Activated CD8-positive, alpha-beta T cell treated with anti-CD3 and anti-CD28 coated beads for 36 hours (primary cell): ENCODE measurements at regions not wholly inside any gene's neighbourhood (a gene's known extent, or its start where the extent isn't known, plus 50 kb on each side); places are given as distances from the start of the nearest gene placed in this dataset.

Source experiments
- ATAC-seq: fragments of 200-7000 bp; cut with Tn5 transposase; one replicate; pipeline ENCODE4 v1.10.0; 2021; ENCODE audit warnings: mild to moderate bottlenecking, moderate library complexity
- CTCF ChIA-PET: fragments of 350-600 bp; sonication (Branson Sonifier 250); formaldehyde crosslinking; loops from one replicate; lab custom pipeline; 2021; ENCODE audit warnings: antibody characterized with exemption; lab: Charles Lee
- POLR2A ChIA-PET: fragments of 350-600 bp; sonication (Branson Sonifier 250); formaldehyde crosslinking; loops from one replicate; lab custom pipeline; 2021; ENCODE audit warnings: antibody characterized with exemption; lab: Charles Lee
- DNase-seq: peaks from one replicate; pipeline ENCODE4 v3.0.0-alpha.2; 2020
- H3K27ac Mint-ChIP-seq: one replicate; pipeline ENCODE4 v1.8.0; 2021; ENCODE audit warnings: mild to moderate bottlenecking, mixed read lengths
- H3K27me3 Mint-ChIP-seq: one replicate; pipeline ENCODE4 v1.8.0; 2021; ENCODE audit warnings: mixed read lengths
- H3K36me3 Mint-ChIP-seq: one replicate; pipeline ENCODE4 v1.8.0; 2021; ENCODE audit warnings: low read depth, mixed read lengths
- H3K4me1 Mint-ChIP-seq: one replicate; pipeline ENCODE4 v1.8.0; 2021; ENCODE audit warnings: low read depth, mixed read lengths
- H3K4me3 Mint-ChIP-seq: one replicate; pipeline ENCODE4 v1.8.0; 2021; ENCODE audit warnings: mild to moderate bottlenecking, moderate library complexity, mixed read lengths
- H3K9me3 Mint-ChIP-seq: one replicate; pipeline ENCODE4 v1.8.0; 2021; ENCODE audit warnings: mixed read lengths
- intact Hi-C: fragments of 100-400 bp; cut with micrococcal nuclease; formaldehyde crosslinking; loops from one replicate; pipeline ENCODE4 v1.10.0; 2022
- TF ChIP-seq, protein P1 (sequence below): fragments of 200-600 bp; IDR thresholded peaks from one replicate; pipeline ENCODE4 v1.8.0; 2022; ENCODE audit warnings: antibody characterized with exemption, mild to moderate bottlenecking

GRCh38 chr20:19832875-19833274 lies 74.8 kb downstream of the RIN2 start:
- POLR2A ChIA-PET, result no interaction called here
- CTCF ChIA-PET, result no interaction called here
- peak; percentile 63 for DNase-seq
- Mint-ChIP-seq H3K9me3 (no peaks in the 10 kb centered on the region), H3K27me3 (peaks cover 7% of the 10 kb centered on the region), H3K4me1 (peaks cover 26% of the 10 kb centered on the region), H3K36me3 (no peaks in the 10 kb centered on the region), H3K27ac (no peak overlapping the region), H3K4me3 (no peak overlapping the region)
- TF ChIP-seq, protein P1, sequence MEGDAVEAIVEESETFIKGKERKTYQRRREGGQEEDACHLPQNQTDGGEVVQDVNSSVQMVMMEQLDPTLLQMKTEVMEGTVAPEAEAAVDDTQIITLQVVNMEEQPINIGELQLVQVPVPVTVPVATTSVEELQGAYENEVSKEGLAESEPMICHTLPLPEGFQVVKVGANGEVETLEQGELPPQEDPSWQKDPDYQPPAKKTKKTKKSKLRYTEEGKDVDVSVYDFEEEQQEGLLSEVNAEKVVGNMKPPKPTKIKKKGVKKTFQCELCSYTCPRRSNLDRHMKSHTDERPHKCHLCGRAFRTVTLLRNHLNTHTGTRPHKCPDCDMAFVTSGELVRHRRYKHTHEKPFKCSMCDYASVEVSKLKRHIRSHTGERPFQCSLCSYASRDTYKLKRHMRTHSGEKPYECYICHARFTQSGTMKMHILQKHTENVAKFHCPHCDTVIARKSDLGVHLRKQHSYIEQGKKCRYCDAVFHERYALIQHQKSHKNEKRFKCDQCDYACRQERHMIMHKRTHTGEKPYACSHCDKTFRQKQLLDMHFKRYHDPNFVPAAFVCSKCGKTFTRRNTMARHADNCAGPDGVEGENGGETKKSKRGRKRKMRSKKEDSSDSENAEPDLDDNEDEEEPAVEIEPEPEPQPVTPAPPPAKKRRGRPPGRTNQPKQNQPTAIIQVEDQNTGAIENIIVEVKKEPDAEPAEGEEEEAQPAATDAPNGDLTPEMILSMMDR, result no peak
- ATAC-seq, result peak; percentile 50
- intact Hi-C loops, result no loop called here

DNA sequence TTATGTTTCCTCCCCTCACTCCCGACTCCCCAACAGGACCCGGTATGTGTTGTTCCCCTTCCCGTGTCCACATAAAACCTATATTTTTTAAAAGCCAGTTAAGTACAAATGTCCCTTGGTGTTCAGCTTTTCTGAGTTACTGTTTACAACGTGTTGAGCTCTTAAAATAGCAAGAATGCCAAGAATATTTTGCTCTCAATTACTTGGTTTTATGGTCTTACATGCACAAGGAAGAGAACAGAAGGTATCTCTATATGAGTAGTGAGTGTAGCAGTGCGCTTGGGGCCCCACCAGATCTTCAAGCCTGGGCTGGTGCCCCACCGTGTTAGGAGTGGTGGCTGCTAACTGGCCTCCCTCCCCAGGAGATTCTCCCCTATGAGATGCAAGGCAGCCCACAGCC lies 75.3 kb downstream of the RIN2 start:
- TF ChIP-seq, protein P1, result no peak
- Mint-ChIP-seq H3K27ac (no peak overlapping the region), H3K27me3 (peaks cover 7% of the 10 kb centered on the region), H3K9me3 (no peaks in the 10 kb centered on the region), H3K4me1 (peaks cover 21% of the 10 kb centered on the region), H3K4me3 (no peak overlapping the region), H3K36me3 (no peaks in the 10 kb centered on the region)
- CTCF ChIA-PET, result no interaction called here
- intact Hi-C loops, result no loop called here
- ATAC-seq (no peak), DNase-seq (no peak)
- POLR2A ChIA-PET, result no interaction called here

DNA sequence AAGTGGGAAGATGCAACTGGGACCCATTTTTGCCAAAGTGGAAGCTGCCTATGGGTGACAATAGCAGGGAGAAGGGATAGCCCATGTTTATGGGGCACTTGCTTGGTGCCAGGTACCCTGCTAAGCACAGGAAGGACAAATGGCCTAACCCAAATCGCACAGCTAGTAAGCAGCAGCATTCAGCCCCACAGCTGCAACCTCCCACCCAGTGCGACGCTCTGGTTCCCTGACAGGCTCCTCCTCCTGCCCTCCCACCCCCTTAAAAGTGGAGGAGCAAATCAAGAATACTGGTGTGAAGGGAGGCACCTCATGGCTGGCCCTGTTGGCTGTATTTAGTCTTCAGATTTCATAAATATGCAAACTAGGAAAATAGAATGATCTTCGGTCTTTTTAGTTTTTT lies 76.2 kb downstream of the RIN2 start:
- ATAC-seq, result no peak
- no peak overlapping the region for H3K4me3 Mint-ChIP-seq
- no peaks in the 10 kb centered on the region for H3K9me3 Mint-ChIP-seq
- CTCF ChIA-PET, result no interaction called here
- intact Hi-C loops, result no loop called here
- TF ChIP-seq, protein P1, result no peak
- peaks cover 12% of the 10 kb centered on the region for H3K4me1 Mint-ChIP-seq
- peaks cover 5% of the 10 kb centered on the region for H3K27me3 Mint-ChIP-seq
- no peak overlapping the region for H3K27ac Mint-ChIP-seq
- no peak for DNase-seq
- H3K36me3 Mint-ChIP-seq, result no peaks in the 10 kb centered on the region
- POLR2A ChIA-PET, result no interaction called here

GRCh38 chr20:19834783-19835182 lies 76.7 kb downstream of the RIN2 start:
- DNase-seq (no peak), ATAC-seq (no peak)
- Mint-ChIP-seq H3K4me3 (no peak overlapping the region), H3K27ac (no peak overlapping the region), H3K36me3 (no peaks in the 10 kb centered on the region), H3K27me3 (peaks cover 8% of the 10 kb centered on the region), H3K4me1 (peaks cover 12% of the 10 kb centered on the region), H3K9me3 (no peaks in the 10 kb centered on the region)
- intact Hi-C loops, result no loop called here
- ChIA-PET POLR2A (no interaction called here), CTCF (no interaction called here)
- TF ChIP-seq, protein P1, result no peak

GRCh38 chr20:19835533-19836222 lies 77.6 kb downstream of the RIN2 start:
- Mint-ChIP-seq H3K27ac (no peak overlapping the region), H3K4me1 (peaks cover 12% of the 10 kb centered on the region), H3K27me3 (peaks cover 8% of the 10 kb centered on the region), H3K36me3 (no peaks in the 10 kb centered on the region), H3K4me3 (no peak overlapping the region), H3K9me3 (no peaks in the 10 kb centered on the region)
- ChIA-PET CTCF (no interaction called here), POLR2A (interaction anchor here (1.5 kb wide), 1 partner anchor 30 kb away, joined by 3 read pairs; no protein-coding TSS in a partner anchor)
- TF ChIP-seq, protein P1, result no peak
- no peak for ATAC-seq
- DNase-seq, result no peak
- intact Hi-C loops, result no loop called here
